SK-N-SH (cell line): ENCODE measurements at regions not wholly inside any gene's neighbourhood (a gene's known extent, or its start where the extent isn't known, plus 50 kb on each side); places are given as distances from the start of the nearest gene placed in this dataset.
"Not testable (repeated sequence)": the region's sequence is repeated elsewhere in the genome, so short reads cannot be mapped to it uniquely, and the experiment has no call there.

Experiments used
- CTCF ChIA-PET: fragments of 300-600, 350-600 bp; formaldehyde crosslinking; extraction: SDS; loops from one replicate; lab custom pipeline; 2021; lab: Yijun Ruan, JAX
- POLR2A ChIA-PET: fragments of 350-600 bp; sonication (Branson Sonifier 250); formaldehyde crosslinking; extraction: SDS; loops from one replicate; lab custom pipeline; 2020; ENCODE audit warnings: antibody characterized with exemption, inconsistent platforms; lab: Yijun Ruan, JAX
- DNase-seq: peaks from one replicate; pipeline ENCODE4 v3.0.0; 2012
- H2AFZ ChIP-seq: fragments of 200-600 bp; sonication (generic); 2 replicates; pipeline ENCODE4 v1.8.1; 2016; ENCODE audit warnings: antibody characterized with exemption, mild to moderate bottlenecking, low read depth
- H3F3A ChIP-seq: fragments of 200-600 bp; sonication (generic); replicated peaks from 2 replicates; pipeline ENCODE3; 2016; ENCODE audit warnings: antibody characterized with exemption, mild to moderate bottlenecking; ENCODE audit not compliant: insufficient read depth
- H3K27ac ChIP-seq, 2 experiments: fragments of 200-500 bp in 1 of 2; fragments of 200-600 bp in 1 of 2; sonication (Bioruptor generic) in 1 of 2; sonication (generic), shearing (Covaris generic) in 1 of 2; 2 replicates each; pipeline versions ENCODE4 v1.5.1 to v1.6.1; 2014 to 2016; ENCODE audit warnings: low read depth in 2 of 2, inconsistent platforms in 1 of 2, low read length in 1 of 2, mild to moderate bottlenecking in 1 of 2, mixed read lengths in 1 of 2
- H3K27me3 ChIP-seq: fragments of 200-600 bp; sonication (generic), shearing (Covaris generic); 2 replicates; pipeline ENCODE4 v1.6.1; 2016; ENCODE audit warnings: mixed run types; ENCODE audit not compliant: insufficient read depth
- H3K36me3 ChIP-seq, 2 experiments: fragments of 200-500 bp in 1 of 2; fragments of 200-600 bp in 1 of 2; sonication (Bioruptor generic) in 1 of 2; sonication (generic) in 1 of 2; replicated peaks in 1 of 2; 2 replicates each; pipeline versions ENCODE3 to v1.5.1; 2014 to 2016; ENCODE audit warnings: low read length in 1 of 2, mild to moderate bottlenecking in 1 of 2; ENCODE audit not compliant: insufficient read depth in 2 of 2, control insufficient read depth in 1 of 2
- H3K4me1 ChIP-seq, 2 experiments: fragments of 200-500 bp in 1 of 2; fragments of 200-600 bp in 1 of 2; sonication (Bioruptor generic) in 1 of 2; sonication (generic), shearing (Covaris generic) in 1 of 2; 2 replicates each; pipeline versions ENCODE4 v1.5.1 to v1.6.1; 2014 to 2016; ENCODE audit warnings: low read depth in 1 of 2, low read length in 1 of 2, mixed run types in 1 of 2; ENCODE audit not compliant: insufficient read depth in 2 of 2, control insufficient read depth in 1 of 2
- H3K4me2 ChIP-seq: fragments of 200-600 bp; sonication (generic), shearing (Covaris generic); 2 replicates; pipeline ENCODE4 v1.6.1; 2017; ENCODE audit warnings: mixed run types
- H3K4me3 ChIP-seq, 2 experiments: fragments of 200-500 bp in 1 of 2; fragments of 200-600 bp in 1 of 2; sonication (Bioruptor generic) in 1 of 2; sonication (generic), shearing (Covaris generic) in 1 of 2; 2 replicates each; pipeline versions ENCODE4 v1.5.1 to v1.8.1; 2014 to 2016; ENCODE audit warnings: low read depth in 2 of 2, inconsistent platforms in 1 of 2, low read length in 1 of 2, mild to moderate bottlenecking in 1 of 2, mixed read lengths in 1 of 2, moderate library complexity in 1 of 2
- H3K79me2 ChIP-seq: fragments of 200-600 bp; sonication (generic); 2 replicates; pipeline ENCODE4 v1.8.1; 2017; ENCODE audit warnings: mild to moderate bottlenecking; ENCODE audit not compliant: insufficient read depth
- H3K9ac ChIP-seq: fragments of 200-600 bp; sonication (generic); 2 replicates; pipeline ENCODE4 v1.6.1; 2017; ENCODE audit warnings: mixed run types
- H3K9me2 ChIP-seq: fragments of 200-600 bp; sonication (generic); 2 replicates; pipeline ENCODE4 v1.6.1; 2017; ENCODE audit warnings: mixed run types
- H3K9me3 ChIP-seq: fragments of 200-600 bp; sonication (generic); 2 replicates; pipeline ENCODE4 v1.6.1; 2017; ENCODE audit warnings: mixed run types, mild to moderate bottlenecking, moderate library complexity
- H4K20me1 ChIP-seq: fragments of 200-600 bp; sonication (generic); 2 replicates; pipeline ENCODE4 v1.6.1; 2017; ENCODE audit warnings: mild to moderate bottlenecking, mixed run types; ENCODE audit not compliant: insufficient read depth
- CHD2 ChIP-seq: fragments of 150-350 bp; IDR thresholded peaks from 2 replicates; pipeline ENCODE4 v1.6.1; 2018; ENCODE audit warnings: low read length; ENCODE audit not compliant: partially characterized antibody
- ELF1 ChIP-seq: IDR thresholded peaks from 2 replicates; pipeline ENCODE4 v1.4.0; 2012
- EP300 ChIP-seq, 2 experiments: IDR thresholded peaks; 2 replicates each; pipeline versions ENCODE4 v1.4.0 to v1.6.1; 2012; ENCODE audit warnings: borderline replicate concordance in 1 of 2, low read depth in 1 of 2, low read length in 1 of 2
- EZH2phosphoT487 ChIP-seq: fragments of 200-600 bp; sonication (generic); IDR thresholded peaks from 2 replicates; pipeline ENCODE4 v1.6.1; 2017; ENCODE audit warnings: low read depth, mixed run types, mild to moderate bottlenecking, antibody characterized with exemption, moderate library complexity, borderline replicate concordance
- FOXM1 ChIP-seq: IDR thresholded peaks from 2 replicates; pipeline ENCODE4 v1.4.0; 2012; ENCODE audit warnings: low read depth, mild to moderate bottlenecking
- GABPA ChIP-seq: IDR thresholded peaks from 2 replicates; pipeline ENCODE4 v1.4.0; 2012; ENCODE audit warnings: low read depth, mild to moderate bottlenecking
- JUND ChIP-seq: IDR thresholded peaks from 2 replicates; pipeline ENCODE4 v1.4.0; 2012
- MEF2A ChIP-seq: IDR thresholded peaks from 2 replicates; pipeline ENCODE4 v1.4.0; 2012; ENCODE audit warnings: low read depth, borderline replicate concordance
- MXI1 ChIP-seq: IDR thresholded peaks from 2 replicates; pipeline ENCODE4 v1.6.1; 2012; ENCODE audit warnings: mild to moderate bottlenecking, low read depth, low read length, improper control_type of control experiment
- NFIC ChIP-seq: IDR thresholded peaks from 2 replicates; pipeline ENCODE4 v1.4.0; 2012; ENCODE audit warnings: borderline replicate concordance
- RAD21 ChIP-seq: IDR thresholded peaks from 2 replicates; pipeline ENCODE4 v1.6.1; 2012; ENCODE audit warnings: mild to moderate bottlenecking, low read length
- RFX5 ChIP-seq: IDR thresholded peaks from 2 replicates; pipeline ENCODE4 v1.6.1; 2012; ENCODE audit warnings: mild to moderate bottlenecking, improper control_type of control experiment, low read length
- SIN3A ChIP-seq: IDR thresholded peaks from 2 replicates; pipeline ENCODE4 v1.6.1; 2012; ENCODE audit warnings: low read depth, mild to moderate bottlenecking, low read length, moderate library complexity, borderline replicate concordance
- SMC3 ChIP-seq: IDR thresholded peaks from 2 replicates; pipeline ENCODE4 v1.6.1; 2012; ENCODE audit warnings: low read depth, low read length, improper control_type of control experiment
- YY1 ChIP-seq: IDR thresholded peaks from 2 replicates; pipeline ENCODE4 v1.4.0; 2012; ENCODE audit warnings: low read depth, mild to moderate bottlenecking
- WGBS: methylation state at CpG from one replicate; pipeline ENCODE4 v1.1.6; 2017; ENCODE audit warnings: low lambda C conversion rate; 5-methylcytosine and 5-hydroxymethylcytosine counted together
- TF ChIP-seq, protein P1 (sequence below): IDR thresholded peaks from 2 replicates; pipeline ENCODE4 v1.4.0; 2012; ENCODE audit warnings: low read depth, borderline replicate concordance
- TF ChIP-seq, protein P2 (sequence below): fragments of 150-350 bp; IDR thresholded peaks from 2 replicates; pipeline ENCODE4 v1.6.1; 2017; ENCODE audit warnings: antibody characterized with exemption, low read length, low read depth, borderline replicate concordance
- TF ChIP-seq, protein P3 (sequence below): IDR thresholded peaks from 2 replicates; pipeline ENCODE4 v1.4.0; 2012; ENCODE audit warnings: low read depth, borderline replicate concordance
- TF ChIP-seq, protein P4 (sequence below): fragments of 150-350 bp; IDR thresholded peaks from 2 replicates; pipeline ENCODE4 v1.6.1; 2016; ENCODE audit warnings: mild to moderate bottlenecking, low read depth, low read length
- TF ChIP-seq, protein P5 (sequence below): IDR thresholded peaks from 2 replicates; pipeline ENCODE4 v1.4.0; 2012; ENCODE audit warnings: low read depth

DNA sequence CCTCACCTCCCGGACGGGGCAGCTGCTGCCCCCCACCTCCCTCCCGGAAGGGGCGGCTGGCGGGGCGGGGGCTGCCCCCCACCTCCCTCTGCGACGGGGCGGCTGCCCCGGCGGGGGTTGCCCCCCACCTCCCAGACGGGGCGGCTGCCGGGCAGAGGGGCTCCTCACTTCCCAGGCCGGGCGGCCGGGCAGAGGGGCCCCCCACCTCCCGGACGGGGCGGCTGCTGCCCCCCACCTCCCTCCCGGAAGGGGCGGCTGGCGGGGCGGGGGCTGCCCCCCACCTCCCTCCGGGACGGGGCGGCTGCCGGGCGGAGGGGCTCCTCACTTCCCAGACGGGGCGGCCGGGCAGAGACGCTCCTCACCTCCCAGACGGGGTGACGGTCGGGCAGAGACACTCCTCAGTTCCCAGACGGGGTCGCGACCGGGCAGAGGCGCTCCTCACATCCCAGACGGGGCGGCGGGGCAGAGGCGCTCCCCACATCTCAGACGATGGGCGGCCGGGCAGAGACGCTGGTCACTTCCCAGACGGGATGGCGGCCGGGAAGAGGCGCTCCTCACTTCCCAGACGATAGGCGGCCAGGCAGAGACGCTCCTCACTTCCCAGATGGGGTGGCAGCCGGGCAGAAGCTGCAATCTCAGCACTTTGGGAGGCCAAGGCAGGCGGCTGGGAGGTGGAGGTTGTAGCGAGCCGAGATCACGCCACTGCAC is 1218.8 kb downstream of the GATA3 start:
- H3F3A ChIP-seq, H3K4me2 ChIP-seq, H3K9me2 ChIP-seq, CTCF ChIA-PET, H3K9me3 ChIP-seq, H3K4me3 ChIP-seq, H3K27ac ChIP-seq, H4K20me1 ChIP-seq, POLR2A ChIA-PET, H3K27me3 ChIP-seq, H3K9ac ChIP-seq, H2AFZ ChIP-seq, H3K36me3 ChIP-seq, DNase-seq, H3K4me1 ChIP-seq, H3K79me2 ChIP-seq: not testable (repeated sequence)
- WGBS, result 96% methylated on average over 19 of the region's 61 CpGs

DNA sequence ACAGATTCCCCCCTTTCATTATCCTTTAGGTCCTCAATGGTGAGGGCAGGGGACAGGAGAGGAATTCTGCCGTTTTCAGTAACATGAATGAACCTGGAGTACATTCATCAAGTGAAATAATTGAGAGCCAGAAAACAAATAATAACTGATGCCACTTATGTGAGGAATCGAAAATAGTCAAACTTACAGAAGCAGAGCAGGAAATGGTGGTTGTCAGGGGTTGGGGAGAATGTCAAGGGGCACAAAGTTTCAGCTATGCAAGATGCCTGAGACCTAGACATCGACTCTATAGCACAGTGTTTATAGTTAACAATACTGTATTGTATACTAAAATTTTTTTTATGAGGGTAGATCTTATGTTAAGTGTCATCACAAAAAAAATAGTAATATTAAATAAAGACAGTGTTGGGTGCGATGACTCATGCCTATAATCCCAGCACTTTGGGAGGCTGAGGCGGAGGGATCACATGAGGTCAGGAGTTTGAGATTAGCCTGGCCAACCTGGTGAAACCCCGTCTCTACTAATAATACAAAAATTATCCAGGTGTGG is 1219.8 kb downstream of the GATA3 start:
- ChIA-PET CTCF (interaction anchor here (1.1 to 1.4 kb wide), 4 partner anchors 8 to 13 kb away, joined by 3 to 5 read pairs (median 3); no protein-coding TSS in a partner anchor), POLR2A (no interaction called here)
- Histone ChIP-seq H4K20me1 (no peaks in the 10 kb centered on the region), H2AFZ (no peak overlapping the region), H3K36me3 (no peaks in the 10 kb centered on the region), H3K4me1 (no peaks in the 10 kb centered on the region; a peak in 1 of 4 replicates), H3K9me2 (no peaks in the 10 kb centered on the region), H3K4me2 (no peak overlapping the region), H3K79me2 (no peaks in the 10 kb centered on the region), H3K27ac (no peak overlapping the region), H3K27me3 (no peaks in the 10 kb centered on the region), H3K9ac (no peak overlapping the region), H3K4me3 (no peak overlapping the region), H3F3A (no peaks in the 10 kb centered on the region)
- 75% methylated on average over 6 of the region's 6 CpGs for WGBS
- no peak for DNase-seq
- TF ChIP-seq, protein P1, sequence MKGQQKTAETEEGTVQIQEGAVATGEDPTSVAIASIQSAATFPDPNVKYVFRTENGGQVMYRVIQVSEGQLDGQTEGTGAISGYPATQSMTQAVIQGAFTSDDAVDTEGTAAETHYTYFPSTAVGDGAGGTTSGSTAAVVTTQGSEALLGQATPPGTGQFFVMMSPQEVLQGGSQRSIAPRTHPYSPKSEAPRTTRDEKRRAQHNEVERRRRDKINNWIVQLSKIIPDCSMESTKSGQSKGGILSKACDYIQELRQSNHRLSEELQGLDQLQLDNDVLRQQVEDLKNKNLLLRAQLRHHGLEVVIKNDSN, result no peak
- no peak for TF ChIP-seq MXI1
- TF ChIP-seq RFX5, result no peak
- TF ChIP-seq SMC3, result no peak
- no peak for TF ChIP-seq FOXM1
- no peak for TF ChIP-seq MEF2A
- no peak for TF ChIP-seq EP300 (IDR thresholded peaks at IDR 0.05; ENCODE audit: borderline replicate concordance in 1 of 2, low read depth in 1 of 2, low read length in 1 of 2)
- no peak for TF ChIP-seq YY1
- TF ChIP-seq, protein P2, sequence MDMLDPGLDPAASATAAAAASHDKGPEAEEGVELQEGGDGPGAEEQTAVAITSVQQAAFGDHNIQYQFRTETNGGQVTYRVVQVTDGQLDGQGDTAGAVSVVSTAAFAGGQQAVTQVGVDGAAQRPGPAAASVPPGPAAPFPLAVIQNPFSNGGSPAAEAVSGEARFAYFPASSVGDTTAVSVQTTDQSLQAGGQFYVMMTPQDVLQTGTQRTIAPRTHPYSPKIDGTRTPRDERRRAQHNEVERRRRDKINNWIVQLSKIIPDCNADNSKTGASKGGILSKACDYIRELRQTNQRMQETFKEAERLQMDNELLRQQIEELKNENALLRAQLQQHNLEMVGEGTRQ, result no peak
- TF ChIP-seq NFIC, result no peak
- TF ChIP-seq CHD2, result no peak
- no peak for TF ChIP-seq EZH2phosphoT487
- TF ChIP-seq ELF1, result no peak
- TF ChIP-seq RAD21, result no peak
- TF ChIP-seq, protein P3, sequence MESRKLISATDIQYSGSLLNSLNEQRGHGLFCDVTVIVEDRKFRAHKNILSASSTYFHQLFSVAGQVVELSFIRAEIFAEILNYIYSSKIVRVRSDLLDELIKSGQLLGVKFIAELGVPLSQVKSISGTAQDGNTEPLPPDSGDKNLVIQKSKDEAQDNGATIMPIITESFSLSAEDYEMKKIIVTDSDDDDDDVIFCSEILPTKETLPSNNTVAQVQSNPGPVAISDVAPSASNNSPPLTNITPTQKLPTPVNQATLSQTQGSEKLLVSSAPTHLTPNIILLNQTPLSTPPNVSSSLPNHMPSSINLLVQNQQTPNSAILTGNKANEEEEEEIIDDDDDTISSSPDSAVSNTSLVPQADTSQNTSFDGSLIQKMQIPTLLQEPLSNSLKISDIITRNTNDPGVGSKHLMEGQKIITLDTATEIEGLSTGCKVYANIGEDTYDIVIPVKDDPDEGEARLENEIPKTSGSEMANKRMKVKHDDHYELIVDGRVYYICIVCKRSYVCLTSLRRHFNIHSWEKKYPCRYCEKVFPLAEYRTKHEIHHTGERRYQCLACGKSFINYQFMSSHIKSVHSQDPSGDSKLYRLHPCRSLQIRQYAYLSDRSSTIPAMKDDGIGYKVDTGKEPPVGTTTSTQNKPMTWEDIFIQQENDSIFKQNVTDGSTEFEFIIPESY, result no peak
- TF ChIP-seq GABPA, result no peak
- no peak for TF ChIP-seq SIN3A
- TF ChIP-seq JUND, result no peak
- TF ChIP-seq, protein P4, sequence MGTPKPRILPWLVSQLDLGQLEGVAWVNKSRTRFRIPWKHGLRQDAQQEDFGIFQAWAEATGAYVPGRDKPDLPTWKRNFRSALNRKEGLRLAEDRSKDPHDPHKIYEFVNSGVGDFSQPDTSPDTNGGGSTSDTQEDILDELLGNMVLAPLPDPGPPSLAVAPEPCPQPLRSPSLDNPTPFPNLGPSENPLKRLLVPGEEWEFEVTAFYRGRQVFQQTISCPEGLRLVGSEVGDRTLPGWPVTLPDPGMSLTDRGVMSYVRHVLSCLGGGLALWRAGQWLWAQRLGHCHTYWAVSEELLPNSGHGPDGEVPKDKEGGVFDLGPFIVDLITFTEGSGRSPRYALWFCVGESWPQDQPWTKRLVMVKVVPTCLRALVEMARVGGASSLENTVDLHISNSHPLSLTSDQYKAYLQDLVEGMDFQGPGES, result no peak
- TF ChIP-seq, protein P5, sequence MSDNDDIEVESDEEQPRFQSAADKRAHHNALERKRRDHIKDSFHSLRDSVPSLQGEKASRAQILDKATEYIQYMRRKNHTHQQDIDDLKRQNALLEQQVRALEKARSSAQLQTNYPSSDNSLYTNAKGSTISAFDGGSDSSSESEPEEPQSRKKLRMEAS, result no peak
- TF ChIP-seq, all 33 proteins: peak for 0
- H3K9me3 ChIP-seq, result no peaks in the 10 kb centered on the region
